ENCODE measurements at regions not wholly inside any gene's neighbourhood (a gene's known extent, or its start where the extent isn't known, plus 50 kb on each side); places are given as distances from the start of the nearest gene placed in this dataset.

DNA sequence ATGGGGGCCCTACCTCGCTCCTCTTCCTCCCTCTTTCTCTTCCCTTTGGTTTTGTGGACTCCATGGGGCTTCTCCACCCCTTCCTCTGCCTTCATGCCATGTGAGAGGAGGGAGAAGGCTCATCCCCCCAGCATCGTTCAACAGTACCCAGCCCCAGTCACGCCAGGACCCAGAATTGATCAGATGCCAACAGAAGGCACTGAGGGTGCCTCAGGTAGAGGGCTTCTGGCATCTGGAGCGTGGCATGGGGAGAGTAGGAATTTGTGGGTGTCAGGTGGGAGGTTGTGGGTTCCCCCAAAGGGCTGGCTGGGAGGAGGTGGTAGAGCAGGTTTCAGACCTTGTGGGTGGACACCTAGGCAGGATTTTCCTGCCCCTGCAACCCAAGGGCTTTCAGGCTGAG lies 122.0 kb downstream of the TWIST2 start:
- Histone ChIP-seq H3K27ac (ENCODE audit: insufficient read depth, low read length, poor library complexity, severe bottlenecking) (no peak overlapping the region), H3K27me3 (replicated peaks; ENCODE audit: control insufficient read depth, insufficient read depth, low read length, poor library complexity, severe bottlenecking) (peaks cover 15% of the 10 kb centered on the region), H3K36me3 (ENCODE audit: control insufficient read depth, insufficient read depth, low read length) (no peaks in the 10 kb centered on the region), H3K4me3 (ENCODE audit: insufficient read depth, low read depth, low read length, poor library complexity, severe bottlenecking) (no peak overlapping the region), H3K4me1 (ENCODE audit: control insufficient read depth, insufficient read depth, low read length, poor library complexity, severe bottlenecking) (no peaks in the 10 kb centered on the region), H3K9me3 (ENCODE audit: control insufficient read depth, low read length) (no peaks in the 10 kb centered on the region)
- no peak for DNase-seq

DNA sequence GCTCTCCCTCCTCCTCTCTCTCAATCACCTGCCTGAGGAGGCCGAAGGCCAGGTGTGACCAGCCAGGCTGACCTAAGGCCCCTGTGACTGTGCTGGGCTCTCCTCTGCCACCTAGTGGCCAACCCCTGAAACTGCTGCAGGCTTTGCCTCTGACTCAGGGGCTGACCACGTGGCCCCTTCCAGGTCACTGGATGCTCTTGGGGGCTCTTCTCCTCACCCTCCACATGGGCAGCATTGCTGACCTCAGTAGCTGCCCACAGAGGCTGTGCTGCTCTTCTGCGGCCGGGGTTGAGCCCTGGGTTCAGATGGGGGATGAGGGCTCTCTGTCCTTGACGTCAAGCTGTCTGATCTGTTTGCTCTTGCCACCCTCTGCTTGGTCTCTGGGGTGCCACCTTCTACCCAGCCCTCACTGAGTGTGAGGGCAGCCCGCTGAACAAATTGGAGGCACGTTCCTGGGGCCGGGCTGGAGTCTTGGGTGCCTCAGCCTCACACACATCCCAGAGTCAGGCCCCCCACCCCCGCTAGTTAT lies 122.7 kb downstream of the TWIST2 start:
- Histone ChIP-seq H3K27me3 (replicated peaks; ENCODE audit: control insufficient read depth, insufficient read depth, low read length, poor library complexity, severe bottlenecking) (peaks cover 15% of the 10 kb centered on the region), H3K36me3 (ENCODE audit: control insufficient read depth, insufficient read depth, low read length) (no peaks in the 10 kb centered on the region), H3K9me3 (ENCODE audit: control insufficient read depth, low read length) (no peaks in the 10 kb centered on the region), H3K27ac (ENCODE audit: insufficient read depth, low read length, poor library complexity, severe bottlenecking) (no peak overlapping the region), H3K4me1 (ENCODE audit: control insufficient read depth, insufficient read depth, low read length, poor library complexity, severe bottlenecking) (no peaks in the 10 kb centered on the region), H3K4me3 (ENCODE audit: insufficient read depth, low read depth, low read length, poor library complexity, severe bottlenecking) (no peak overlapping the region)
- peak in 1 of 3 donors; percentile 9 for DNase-seq

GRCh38 chr2:238971318-238972145 lies 123.6 kb downstream of the TWIST2 start:
- Histone ChIP-seq H3K9me3 (ENCODE audit: control insufficient read depth, low read length) (no peaks in the 10 kb centered on the region), H3K27me3 (replicated peaks; ENCODE audit: control insufficient read depth, insufficient read depth, low read length, poor library complexity, severe bottlenecking) (peaks cover 15% of the 10 kb centered on the region), H3K4me3 (ENCODE audit: insufficient read depth, low read depth, low read length, poor library complexity, severe bottlenecking) (no peak overlapping the region), H3K36me3 (ENCODE audit: control insufficient read depth, insufficient read depth, low read length) (no peaks in the 10 kb centered on the region), H3K27ac (ENCODE audit: insufficient read depth, low read length, poor library complexity, severe bottlenecking) (no peak overlapping the region), H3K4me1 (ENCODE audit: control insufficient read depth, insufficient read depth, low read length, poor library complexity, severe bottlenecking) (no peaks in the 10 kb centered on the region)
- no peak for DNase-seq

- H3K9me3 ChIP-seq (ENCODE audit: control insufficient read depth, low read length) = no peaks in the 10 kb centered on the region
- H3K27ac ChIP-seq (ENCODE audit: insufficient read depth, low read length, poor library complexity, severe bottlenecking) = no peak overlapping the region
- no peak overlapping the region for H3K4me3 ChIP-seq (ENCODE audit: insufficient read depth, low read depth, low read length, poor library complexity, severe bottlenecking)
- no peaks in the 10 kb centered on the region for H3K36me3 ChIP-seq (ENCODE audit: control insufficient read depth, insufficient read depth, low read length)
- peaks cover 15% of the 10 kb centered on the region for H3K27me3 ChIP-seq (replicated peaks; ENCODE audit: control insufficient read depth, insufficient read depth, low read length, poor library complexity, severe bottlenecking)
- no peak for DNase-seq
- H3K4me1 ChIP-seq (ENCODE audit: control insufficient read depth, insufficient read depth, low read length, poor library complexity, severe bottlenecking) = no peaks in the 10 kb centered on the region
These were observed 124.2 kb downstream of the TWIST2 start for GRCh38 chr2:238972146-238972445.

GRCh38 chr2:238973038-238973739 lies 125.3 kb downstream of the TWIST2 start:
- DNase-seq = no peak
- H3K36me3 ChIP-seq (ENCODE audit: control insufficient read depth, insufficient read depth, low read length) = no peaks in the 10 kb centered on the region
- H3K27ac ChIP-seq (ENCODE audit: insufficient read depth, low read length, poor library complexity, severe bottlenecking) = no peak overlapping the region
- peaks cover 15% of the 10 kb centered on the region for H3K27me3 ChIP-seq (replicated peaks; ENCODE audit: control insufficient read depth, insufficient read depth, low read length, poor library complexity, severe bottlenecking)
- no peak overlapping the region for H3K4me3 ChIP-seq (ENCODE audit: insufficient read depth, low read depth, low read length, poor library complexity, severe bottlenecking)
- no peaks in the 10 kb centered on the region for H3K4me1 ChIP-seq (ENCODE audit: control insufficient read depth, insufficient read depth, low read length, poor library complexity, severe bottlenecking)
- no peaks in the 10 kb centered on the region for H3K9me3 ChIP-seq (ENCODE audit: control insufficient read depth, low read length)

DNA sequence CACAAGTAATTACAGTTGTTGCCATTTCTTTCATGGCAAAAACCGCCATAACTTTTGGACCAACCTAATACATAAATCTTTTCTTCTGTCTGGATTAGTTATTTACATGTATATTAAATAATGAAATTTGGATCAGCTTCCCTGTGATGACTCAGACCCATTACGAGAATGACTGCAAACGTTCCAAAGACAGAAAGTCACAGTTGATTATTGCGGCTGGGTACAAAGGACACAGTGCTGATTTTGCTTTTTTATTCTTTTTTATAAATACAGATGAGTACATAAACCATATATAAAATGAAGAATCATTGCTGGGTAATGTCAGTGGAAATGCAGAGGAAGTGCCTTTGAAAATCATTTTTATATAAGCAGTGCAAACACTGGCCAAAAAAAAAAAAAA lies 126.2 kb downstream of the TWIST2 start:
- no peak for DNase-seq
- Histone ChIP-seq H3K4me1 (ENCODE audit: control insufficient read depth, insufficient read depth, low read length, poor library complexity, severe bottlenecking) (no peaks in the 10 kb centered on the region), H3K27ac (ENCODE audit: insufficient read depth, low read length, poor library complexity, severe bottlenecking) (no peak overlapping the region), H3K36me3 (ENCODE audit: control insufficient read depth, insufficient read depth, low read length) (no peaks in the 10 kb centered on the region), H3K9me3 (ENCODE audit: control insufficient read depth, low read length) (no peaks in the 10 kb centered on the region), H3K27me3 (replicated peaks; ENCODE audit: control insufficient read depth, insufficient read depth, low read length, poor library complexity, severe bottlenecking) (peaks cover 15% of the 10 kb centered on the region), H3K4me3 (ENCODE audit: insufficient read depth, low read depth, low read length, poor library complexity, severe bottlenecking) (no peak overlapping the region)

- H3K4me3 ChIP-seq (ENCODE audit: insufficient read depth, low read depth, low read length, poor library complexity, severe bottlenecking) = no peak overlapping the region
- no peak for DNase-seq
These were observed 126.7 kb downstream of the TWIST2 start for GRCh38 chr2:238974501-238975166.

DNA sequence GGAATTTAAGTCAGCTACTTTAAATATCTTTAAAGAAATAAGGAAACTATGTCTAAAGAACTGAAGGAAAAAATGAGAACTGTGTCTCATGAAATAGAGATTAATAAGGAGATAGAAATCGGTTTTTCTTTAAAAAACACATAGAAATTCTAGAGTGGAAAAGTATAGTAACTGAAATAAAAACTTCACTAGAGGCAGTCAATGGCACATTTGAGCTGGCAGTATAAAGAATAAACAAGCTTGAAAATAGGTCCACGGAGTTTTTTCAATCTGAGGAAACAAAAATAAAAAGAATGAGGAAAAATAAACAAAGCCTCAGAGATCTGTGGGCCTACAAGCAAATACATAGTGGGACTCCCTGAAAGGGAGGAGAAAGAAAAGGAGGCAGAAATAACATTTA lies 127.5 kb downstream of the TWIST2 start:
- H3K27ac ChIP-seq (ENCODE audit: insufficient read depth, low read length, poor library complexity, severe bottlenecking) = no peak overlapping the region
- no peaks in the 10 kb centered on the region for H3K36me3 ChIP-seq (ENCODE audit: control insufficient read depth, insufficient read depth, low read length)
- peaks cover 12% of the 10 kb centered on the region for H3K27me3 ChIP-seq (replicated peaks; ENCODE audit: control insufficient read depth, insufficient read depth, low read length, poor library complexity, severe bottlenecking)
- no peaks in the 10 kb centered on the region for H3K4me1 ChIP-seq (ENCODE audit: control insufficient read depth, insufficient read depth, low read length, poor library complexity, severe bottlenecking)
- H3K9me3 ChIP-seq (ENCODE audit: control insufficient read depth, low read length) = no peaks in the 10 kb centered on the region
- no peak for DNase-seq
- H3K4me3 ChIP-seq (ENCODE audit: insufficient read depth, low read depth, low read length, poor library complexity, severe bottlenecking) = no peak overlapping the region

More at GRCh38 chr2:238974501-238975166, 126.7 kb downstream of the TWIST2 start:
- Histone ChIP-seq H3K27ac (ENCODE audit: insufficient read depth, low read length, poor library complexity, severe bottlenecking) (no peak overlapping the region), H3K27me3 (replicated peaks; ENCODE audit: control insufficient read depth, insufficient read depth, low read length, poor library complexity, severe bottlenecking) (peaks cover 15% of the 10 kb centered on the region), H3K4me1 (ENCODE audit: control insufficient read depth, insufficient read depth, low read length, poor library complexity, severe bottlenecking) (no peaks in the 10 kb centered on the region), H3K9me3 (ENCODE audit: control insufficient read depth, low read length) (no peaks in the 10 kb centered on the region), H3K36me3 (ENCODE audit: control insufficient read depth, insufficient read depth, low read length) (no peaks in the 10 kb centered on the region)

GRCh38 chr2:238978497-238978896 lies 130.6 kb downstream of the TWIST2 start:
- no peak for DNase-seq
- Histone ChIP-seq H3K9me3 (ENCODE audit: control insufficient read depth, low read length) (no peaks in the 10 kb centered on the region), H3K36me3 (ENCODE audit: control insufficient read depth, insufficient read depth, low read length) (no peaks in the 10 kb centered on the region), H3K4me1 (ENCODE audit: control insufficient read depth, insufficient read depth, low read length, poor library complexity, severe bottlenecking) (no peaks in the 10 kb centered on the region), H3K4me3 (ENCODE audit: insufficient read depth, low read depth, low read length, poor library complexity, severe bottlenecking) (no peak overlapping the region), H3K27ac (ENCODE audit: insufficient read depth, low read length, poor library complexity, severe bottlenecking) (no peak overlapping the region), H3K27me3 (replicated peaks; ENCODE audit: control insufficient read depth, insufficient read depth, low read length, poor library complexity, severe bottlenecking) (no peaks in the 10 kb centered on the region)

GRCh38 chr2:238979636-238980035 lies 131.8 kb downstream of the TWIST2 start:
- no peaks in the 10 kb centered on the region for H3K36me3 ChIP-seq (ENCODE audit: control insufficient read depth, insufficient read depth, low read length)
- no peak overlapping the region for H3K27ac ChIP-seq (ENCODE audit: insufficient read depth, low read length, poor library complexity, severe bottlenecking)
- no peaks in the 10 kb centered on the region for H3K27me3 ChIP-seq (replicated peaks; ENCODE audit: control insufficient read depth, insufficient read depth, low read length, poor library complexity, severe bottlenecking)
- H3K9me3 ChIP-seq (ENCODE audit: control insufficient read depth, low read length) = no peaks in the 10 kb centered on the region
- no peak overlapping the region for H3K4me3 ChIP-seq (ENCODE audit: insufficient read depth, low read depth, low read length, poor library complexity, severe bottlenecking)
- no peak for DNase-seq
- H3K4me1 ChIP-seq (ENCODE audit: control insufficient read depth, insufficient read depth, low read length, poor library complexity, severe bottlenecking) = no peaks in the 10 kb centered on the region
